GM12801 (cell line): ENCODE measurements at regions not wholly inside any gene's neighbourhood (a gene's known extent, or its start where the extent isn't known, plus 50 kb on each side); places are given as distances from the start of the nearest gene placed in this dataset.

Experiments
- TF ChIP-seq, protein P1 (sequence below): IDR thresholded peaks from one replicate; pipeline ENCODE4 v1.5.1; 2011; ENCODE audit warnings: control low read depth; ENCODE audit not compliant: insufficient read length; ENCODE audit errors: extremely low read depth

GRCh38 chr5:108659531-108659930 is 88.2 kb upstream of the FER start:
- TF ChIP-seq, protein P1, sequence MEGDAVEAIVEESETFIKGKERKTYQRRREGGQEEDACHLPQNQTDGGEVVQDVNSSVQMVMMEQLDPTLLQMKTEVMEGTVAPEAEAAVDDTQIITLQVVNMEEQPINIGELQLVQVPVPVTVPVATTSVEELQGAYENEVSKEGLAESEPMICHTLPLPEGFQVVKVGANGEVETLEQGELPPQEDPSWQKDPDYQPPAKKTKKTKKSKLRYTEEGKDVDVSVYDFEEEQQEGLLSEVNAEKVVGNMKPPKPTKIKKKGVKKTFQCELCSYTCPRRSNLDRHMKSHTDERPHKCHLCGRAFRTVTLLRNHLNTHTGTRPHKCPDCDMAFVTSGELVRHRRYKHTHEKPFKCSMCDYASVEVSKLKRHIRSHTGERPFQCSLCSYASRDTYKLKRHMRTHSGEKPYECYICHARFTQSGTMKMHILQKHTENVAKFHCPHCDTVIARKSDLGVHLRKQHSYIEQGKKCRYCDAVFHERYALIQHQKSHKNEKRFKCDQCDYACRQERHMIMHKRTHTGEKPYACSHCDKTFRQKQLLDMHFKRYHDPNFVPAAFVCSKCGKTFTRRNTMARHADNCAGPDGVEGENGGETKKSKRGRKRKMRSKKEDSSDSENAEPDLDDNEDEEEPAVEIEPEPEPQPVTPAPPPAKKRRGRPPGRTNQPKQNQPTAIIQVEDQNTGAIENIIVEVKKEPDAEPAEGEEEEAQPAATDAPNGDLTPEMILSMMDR: no peak

DNA sequence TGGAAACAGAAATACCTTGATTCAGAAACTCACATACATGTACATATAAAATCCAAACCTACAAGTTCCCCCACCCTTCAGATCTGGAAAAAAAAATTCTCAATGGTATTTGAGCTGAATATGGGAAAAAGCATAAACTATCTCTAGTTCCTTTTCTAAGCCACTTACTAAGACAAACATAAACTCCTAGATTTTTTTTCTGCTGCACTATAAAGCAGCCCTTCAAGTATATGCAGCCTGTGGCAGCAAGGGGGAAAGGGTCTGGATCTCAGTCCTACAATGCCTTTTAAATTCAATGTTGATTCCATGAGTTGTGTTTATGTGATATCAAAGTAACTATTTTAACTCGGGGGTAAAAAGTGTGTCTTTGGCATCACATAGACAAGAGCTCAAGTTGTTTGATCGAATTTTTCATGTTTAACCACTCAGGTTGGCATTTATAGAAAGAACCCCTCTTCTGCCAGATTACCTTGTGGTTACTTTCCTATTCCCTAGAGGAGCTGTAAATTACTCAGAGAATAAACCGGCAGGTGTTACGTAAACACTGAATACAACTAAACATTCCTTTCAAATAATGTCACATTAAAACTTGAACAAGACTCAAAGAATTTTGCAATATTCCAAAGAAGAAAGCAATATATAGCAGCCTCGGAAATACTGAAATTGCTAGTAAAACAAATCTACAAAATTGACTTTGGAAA is 91.8 kb upstream of the FER start:
- TF ChIP-seq, protein P1: no peak

- TF ChIP-seq, protein P1: no peak
Measured at GRCh38 chr5:108654051-108654450, 93.6 kb upstream of the FER start.

- TF ChIP-seq, protein P1: no peak
Measured at GRCh38 chr5:108653201-108653600, 94.5 kb upstream of the FER start.

DNA sequence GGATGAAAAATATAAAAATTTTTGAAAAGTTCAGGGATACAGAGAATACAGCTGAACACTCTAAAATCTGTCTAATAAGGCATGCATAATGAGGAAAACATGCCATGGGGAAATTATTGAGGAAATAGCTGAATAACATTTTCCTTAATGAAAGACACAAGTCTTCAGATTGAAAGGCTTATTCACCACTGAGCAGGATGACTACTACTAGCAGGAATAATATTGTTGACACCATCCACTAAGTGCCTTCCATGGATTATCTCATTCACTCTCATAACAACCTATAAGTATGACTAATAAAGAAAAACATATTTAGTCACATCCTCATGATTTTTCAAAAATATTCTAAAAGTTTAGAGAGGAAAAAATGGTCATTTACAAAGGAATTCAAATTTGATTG is 96.7 kb upstream of the FER start:
- TF ChIP-seq, protein P1: no peak

DNA sequence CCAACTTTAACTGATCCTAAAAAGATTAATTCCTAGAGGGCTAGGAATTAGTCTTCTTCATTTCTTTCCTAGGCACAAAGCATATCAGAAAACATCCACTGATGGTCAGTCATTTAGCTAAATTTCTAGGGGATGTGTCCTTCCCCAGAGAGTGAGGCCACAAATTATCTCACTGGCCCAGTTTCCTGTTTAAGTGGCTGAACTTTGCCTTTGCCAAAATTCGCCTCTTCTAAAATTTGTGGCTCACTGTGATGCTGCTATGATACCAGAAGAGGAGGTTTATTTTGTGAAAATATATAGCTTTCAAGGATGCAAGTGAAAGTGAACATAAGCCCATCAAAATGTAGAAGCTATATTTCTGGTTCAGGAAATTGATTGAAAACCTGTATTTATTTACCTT is 98.1 kb upstream of the FER start:
- TF ChIP-seq, protein P1: no peak

DNA sequence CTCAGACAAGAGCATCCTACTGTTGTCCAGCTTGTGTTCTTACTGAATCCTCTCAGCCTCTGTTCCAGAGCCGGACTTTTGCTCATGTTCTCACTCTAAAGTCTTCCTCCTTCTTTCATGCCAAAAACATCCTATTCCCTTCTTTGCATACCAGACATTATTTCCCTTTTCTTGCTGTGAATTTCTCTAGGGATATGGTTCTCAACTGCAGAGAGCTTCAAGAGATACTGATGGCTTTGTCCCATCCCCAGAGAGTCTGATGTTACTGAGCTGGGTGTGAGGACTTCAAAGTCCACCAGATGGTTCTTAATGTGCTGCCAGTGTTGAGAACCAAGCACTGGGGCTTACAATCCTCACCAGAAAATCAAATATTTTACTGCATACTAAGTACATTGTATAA is 98.6 kb upstream of the FER start:
- TF ChIP-seq, protein P1: no peak
